GM12878 (cell line): ENCODE measurements at regions not wholly inside any gene's neighbourhood (a gene's known extent, or its start where the extent isn't known, plus 50 kb on each side); places are given as distances from the start of the nearest gene placed in this dataset.

Experiments
- BRCA1 ChIP-seq: IDR thresholded peaks from 2 replicates; pipeline ENCODE4 v1.6.1; 2011; ENCODE audit warnings: low read depth, low read length, improper control_type of control experiment
- ETV6 ChIP-seq, 2 experiments: fragments of 450-650 bp in 1 of 2; IDR thresholded peaks in 1 of 2; conservative IDR thresholded peaks in 1 of 2; 2 replicates each; pipeline ENCODE4 v1.6.1; 2014; ENCODE audit warnings: antibody characterized with exemption in 1 of 2, borderline replicate concordance in 1 of 2, low read depth in 1 of 2, mild to moderate bottlenecking in 1 of 2, moderate library complexity in 1 of 2
- GATAD2B ChIP-seq: fragments of 450-650 bp; conservative IDR thresholded peaks from 2 replicates; pipeline ENCODE4 v1.6.1; 2017; ENCODE audit warnings: low read depth, mild to moderate bottlenecking, moderate library complexity
- NFYB ChIP-seq: IDR thresholded peaks from 2 replicates; pipeline ENCODE4 v1.6.1; 2011; ENCODE audit warnings: low read depth, mild to moderate bottlenecking, low read length, improper control_type of control experiment, moderate library complexity; ENCODE audit not compliant: insufficient read depth
- POLR2AphosphoS2 ChIP-seq: IDR thresholded peaks from 2 replicates; pipeline ENCODE4 v1.6.1; 2011; ENCODE audit warnings: low read depth, mild to moderate bottlenecking, low read length, improper control_type of control experiment, moderate library complexity
- POLR2AphosphoS5 ChIP-seq: IDR thresholded peaks from 2 replicates; pipeline ENCODE4 v1.6.1; 2011; ENCODE audit warnings: mild to moderate bottlenecking, low read length, inconsistent platforms
- SP1 ChIP-seq: IDR thresholded peaks from one replicate; pipeline ENCODE4 v1.6.1; 2011; ENCODE audit warnings: low read depth, low read length
- SREBF1 ChIP-seq: IDR thresholded peaks from 2 replicates; pipeline ENCODE4 v1.6.1; 2012; ENCODE audit warnings: mild to moderate bottlenecking, low read length
- ZNF24 ChIP-seq: fragments of 450-650 bp; IDR thresholded peaks from 2 replicates; pipeline ENCODE4 v1.6.1; 2017; ENCODE audit warnings: antibody characterized with exemption, mild to moderate bottlenecking
- ZSCAN29 ChIP-seq: fragments of 450-650 bp; IDR thresholded peaks from 2 replicates; pipeline ENCODE4 v1.6.1; 2017; ENCODE audit warnings: mild to moderate bottlenecking, moderate library complexity
- TF ChIP-seq, protein P1 (sequence below), 3 experiments: IDR thresholded peaks in 2 of 3; conservative IDR thresholded peaks in 1 of 3; 2 replicates each; pipeline ENCODE4 v1.5.1; 2011; ENCODE audit warnings: low read depth in 3 of 3, low read length in 3 of 3, mild to moderate bottlenecking in 3 of 3, control low read depth in 2 of 3, moderate library complexity in 2 of 3, inconsistent platforms in 1 of 3, mixed read lengths in 1 of 3; ENCODE audit not compliant: control insufficient read depth in 2 of 3, insufficient read depth in 1 of 3; ENCODE audit errors: extremely low read depth in 1 of 3

DNA sequence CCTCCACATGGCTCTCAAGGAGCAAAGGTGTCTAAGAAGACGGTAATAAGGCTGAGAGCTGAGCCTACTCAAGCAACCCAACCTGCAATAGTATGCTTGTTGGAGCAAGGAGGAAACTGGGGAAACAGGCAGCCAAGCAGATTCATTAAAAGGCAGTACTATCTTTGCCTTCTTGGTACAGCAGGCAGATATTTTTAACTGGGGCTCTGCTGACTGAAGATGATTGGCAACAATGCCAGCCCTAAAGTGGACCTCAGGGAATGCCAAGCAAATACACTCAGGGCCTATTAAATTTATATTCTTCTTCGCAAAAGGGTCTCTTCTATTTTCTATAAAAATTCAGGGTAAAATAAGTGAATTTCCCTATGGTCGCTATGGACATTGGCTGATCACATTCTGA is 109.4 kb upstream of the PCGF5 start:
- TF ChIP-seq, protein P1, sequence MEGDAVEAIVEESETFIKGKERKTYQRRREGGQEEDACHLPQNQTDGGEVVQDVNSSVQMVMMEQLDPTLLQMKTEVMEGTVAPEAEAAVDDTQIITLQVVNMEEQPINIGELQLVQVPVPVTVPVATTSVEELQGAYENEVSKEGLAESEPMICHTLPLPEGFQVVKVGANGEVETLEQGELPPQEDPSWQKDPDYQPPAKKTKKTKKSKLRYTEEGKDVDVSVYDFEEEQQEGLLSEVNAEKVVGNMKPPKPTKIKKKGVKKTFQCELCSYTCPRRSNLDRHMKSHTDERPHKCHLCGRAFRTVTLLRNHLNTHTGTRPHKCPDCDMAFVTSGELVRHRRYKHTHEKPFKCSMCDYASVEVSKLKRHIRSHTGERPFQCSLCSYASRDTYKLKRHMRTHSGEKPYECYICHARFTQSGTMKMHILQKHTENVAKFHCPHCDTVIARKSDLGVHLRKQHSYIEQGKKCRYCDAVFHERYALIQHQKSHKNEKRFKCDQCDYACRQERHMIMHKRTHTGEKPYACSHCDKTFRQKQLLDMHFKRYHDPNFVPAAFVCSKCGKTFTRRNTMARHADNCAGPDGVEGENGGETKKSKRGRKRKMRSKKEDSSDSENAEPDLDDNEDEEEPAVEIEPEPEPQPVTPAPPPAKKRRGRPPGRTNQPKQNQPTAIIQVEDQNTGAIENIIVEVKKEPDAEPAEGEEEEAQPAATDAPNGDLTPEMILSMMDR (IDR thresholded peaks at IDR 0.05 in 2 of 3, conservative IDR thresholded peaks at IDR 0.05 in 1 of 3; ENCODE audit: control insufficient read depth in 2 of 3, extremely low read depth in 1 of 3, insufficient read depth in 1 of 3, low read depth in 3 of 3, low read length in 3 of 3): no peak
- TF ChIP-seq ETV6 (conservative IDR thresholded peaks at IDR 0.05 in 1 of 2, IDR thresholded peaks at IDR 0.05 in 1 of 2; ENCODE audit: borderline replicate concordance in 1 of 2, low read depth in 1 of 2): no peak
- no peak for TF ChIP-seq POLR2AphosphoS5
- no peak for TF ChIP-seq BRCA1
- TF ChIP-seq ZSCAN29: no peak
- no peak for TF ChIP-seq ZNF24
- no peak for TF ChIP-seq SP1
- TF ChIP-seq GATAD2B: no peak
- TF ChIP-seq NFYB: no peak
- no peak for TF ChIP-seq SREBF1
- TF ChIP-seq POLR2AphosphoS2: no peak
